ENCODE measurements at regions not wholly inside any gene's neighbourhood (a gene's known extent, or its start where the extent isn't known, plus 50 kb on each side); places are given as distances from the start of the nearest gene placed in this dataset.
"Not testable (repeated sequence)": the region's sequence is repeated elsewhere in the genome, so short reads cannot be mapped to it uniquely, and the experiment has no call there.

DNA sequence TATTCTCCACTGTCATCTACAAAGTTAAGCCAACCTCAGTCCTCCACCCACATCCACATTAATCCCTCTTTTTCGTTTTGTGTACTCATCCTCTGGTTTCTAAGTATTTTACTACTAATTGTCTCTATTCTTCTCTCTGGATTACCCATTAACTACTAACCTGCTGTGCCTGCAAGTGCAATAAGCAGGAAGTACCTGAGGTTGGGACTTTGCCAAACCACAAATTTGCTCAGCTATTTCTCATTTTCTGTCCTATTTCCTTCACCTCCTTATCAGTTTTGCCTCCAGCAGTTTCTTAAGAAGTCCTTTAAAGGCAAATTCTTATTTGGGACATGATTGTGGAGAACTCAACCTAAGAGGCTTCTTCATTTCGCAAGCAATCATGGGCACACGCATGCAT is 1708.9 kb downstream of the SLITRK5 start:
- DNase-seq (no peak), ATAC-seq (ENCODE audit: poor library complexity) (no peak)
- intact Hi-C loops (cut with DNase I), result no loop called here

DNA sequence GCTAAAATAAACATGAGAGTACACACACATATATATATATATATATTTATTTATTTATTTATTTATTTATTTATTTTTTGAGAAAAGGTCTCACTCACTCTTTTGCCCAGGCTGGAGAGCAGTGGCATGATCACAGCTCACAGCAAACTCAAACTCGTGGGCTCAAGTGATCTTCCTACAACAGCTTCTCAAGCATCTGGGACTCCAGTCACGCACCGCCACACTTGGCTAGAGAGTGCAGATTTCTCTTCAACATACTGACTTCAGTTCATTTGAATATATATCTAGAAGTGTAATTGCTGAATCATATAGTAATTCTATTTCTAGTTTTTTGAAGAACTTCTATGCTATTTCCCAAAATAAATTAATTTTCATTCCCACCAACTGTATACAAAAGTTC is 1711.8 kb downstream of the SLITRK5 start:
- ATAC-seq (ENCODE audit: poor library complexity) (no peak), DNase-seq (no peak)
- intact Hi-C loops (cut with DNase I), result no loop called here

GRCh38 chr13:89383891-89384290 is 1712.7 kb downstream of the SLITRK5 start:
- peak; percentile 61 for ATAC-seq (ENCODE audit: poor library complexity)
- intact Hi-C loops (cut with DNase I), result no loop called here
- no peak for DNase-seq

GRCh38 chr13:89393758-89394304 is 1722.7 kb downstream of the SLITRK5 start:
- intact Hi-C loops (cut with DNase I), result no loop called here

GRCh38 chr13:89401264-89401675 is 1730.1 kb downstream of the SLITRK5 start:
- intact Hi-C loops (cut with DNase I), result no loop called here
- DNase-seq (no peak), ATAC-seq (ENCODE audit: poor library complexity) (no peak)

More at GRCh38 chr13:89393758-89394304, 1722.7 kb downstream of the SLITRK5 start:
- DNase-seq (no peak), ATAC-seq (ENCODE audit: poor library complexity) (no peak)

DNA sequence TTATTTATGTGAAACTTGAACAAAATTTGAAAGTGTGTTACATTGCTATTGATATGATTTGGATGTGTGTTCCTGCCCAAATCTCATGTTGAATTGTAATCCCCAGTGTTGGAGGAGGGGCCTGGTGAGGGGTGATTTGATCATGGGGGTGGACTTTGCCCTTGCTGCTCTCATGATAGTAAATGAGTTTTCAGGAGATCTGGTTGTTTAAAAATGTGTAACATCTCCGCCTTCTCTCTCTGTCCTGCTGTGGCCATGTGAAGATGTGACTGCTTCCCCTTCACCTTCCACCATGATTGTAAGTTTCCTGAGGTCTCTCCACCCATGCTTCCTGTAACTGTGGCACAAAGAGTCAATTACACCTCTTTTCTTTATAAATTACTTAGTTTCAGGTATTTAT is 1731.0 kb downstream of the SLITRK5 start:
- no peak for DNase-seq
- ATAC-seq (ENCODE audit: poor library complexity), result no peak
- intact Hi-C loops (cut with DNase I), result no loop called here

DNA sequence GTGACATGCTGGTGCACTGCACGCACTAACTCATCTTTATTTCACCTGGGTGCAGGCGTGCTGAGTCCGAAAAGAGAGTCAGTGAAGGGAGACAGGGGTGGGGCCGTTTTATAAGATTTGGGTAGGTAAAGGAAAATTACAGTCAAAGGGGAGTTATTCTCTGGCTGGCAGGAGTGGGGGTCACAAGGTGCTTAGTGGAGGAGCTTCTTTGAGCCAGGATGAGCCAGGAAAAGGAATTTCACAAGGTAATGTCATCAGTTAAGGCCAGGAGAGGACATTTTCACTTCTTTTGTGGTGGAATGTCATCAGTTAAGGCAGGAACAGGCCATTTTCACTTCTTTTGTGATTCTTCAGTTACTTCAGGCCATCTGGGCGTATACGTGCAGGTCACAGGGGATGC is 1734.9 kb downstream of the SLITRK5 start:
- intact Hi-C loops (cut with DNase I); ATAC-seq (ENCODE audit: poor library complexity); DNase-seq: not testable (repeated sequence)

- intact Hi-C loops (cut with DNase I), result no loop called here
- DNase-seq (no peak), ATAC-seq (ENCODE audit: poor library complexity) (no peak)
Observed at GRCh38 chr13:89407357-89407756, 1736.2 kb downstream of the SLITRK5 start.

- intact Hi-C loops (cut with DNase I), result no loop called here
- ATAC-seq (ENCODE audit: poor library complexity) (no peak), DNase-seq (no peak)
Observed at GRCh38 chr13:89432997-89433396, 1761.8 kb downstream of the SLITRK5 start.

DNA sequence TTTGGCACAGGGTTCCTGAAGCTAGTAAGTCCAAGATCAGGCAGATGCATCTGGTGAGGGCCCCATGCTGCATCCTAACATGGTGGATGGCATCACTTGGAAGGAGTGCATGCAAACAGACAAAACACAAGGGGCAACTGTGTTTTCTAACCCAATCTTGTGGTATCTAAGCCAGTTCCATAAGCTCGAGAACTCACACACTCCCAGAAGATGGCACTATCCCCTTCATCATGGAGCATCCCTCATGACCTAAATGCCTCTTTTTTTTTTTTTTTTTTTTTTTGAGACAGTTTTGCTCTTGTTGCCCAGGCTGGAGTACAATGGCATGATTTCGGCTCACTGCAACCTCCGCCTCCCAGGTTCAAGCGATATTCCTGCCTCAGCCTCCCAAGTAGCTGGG is 1763.5 kb downstream of the SLITRK5 start:
- intact Hi-C loops (cut with DNase I); ATAC-seq (ENCODE audit: poor library complexity); DNase-seq: not testable (repeated sequence)

DNA sequence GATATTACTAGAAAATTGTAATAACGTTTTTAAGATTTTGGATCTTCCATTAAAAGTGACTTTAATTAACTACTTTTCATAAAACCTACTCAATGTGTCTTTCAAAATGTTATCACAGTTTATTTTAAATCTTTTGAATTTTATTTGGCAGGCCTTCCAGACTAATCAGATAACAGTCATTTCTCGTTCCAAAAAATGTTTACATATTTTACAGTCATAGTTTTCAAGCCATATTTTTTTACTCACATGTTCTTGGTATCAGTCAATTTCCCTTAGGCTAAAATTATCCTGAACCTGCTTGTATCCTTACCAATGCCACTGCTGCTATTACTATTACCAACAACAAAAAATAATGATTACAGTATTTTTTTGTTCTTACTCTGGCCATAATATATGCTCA is 1783.5 kb downstream of the SLITRK5 start:
- DNase-seq (no peak), ATAC-seq (ENCODE audit: poor library complexity) (no peak)
- intact Hi-C loops (cut with DNase I), result no loop called here

DNA sequence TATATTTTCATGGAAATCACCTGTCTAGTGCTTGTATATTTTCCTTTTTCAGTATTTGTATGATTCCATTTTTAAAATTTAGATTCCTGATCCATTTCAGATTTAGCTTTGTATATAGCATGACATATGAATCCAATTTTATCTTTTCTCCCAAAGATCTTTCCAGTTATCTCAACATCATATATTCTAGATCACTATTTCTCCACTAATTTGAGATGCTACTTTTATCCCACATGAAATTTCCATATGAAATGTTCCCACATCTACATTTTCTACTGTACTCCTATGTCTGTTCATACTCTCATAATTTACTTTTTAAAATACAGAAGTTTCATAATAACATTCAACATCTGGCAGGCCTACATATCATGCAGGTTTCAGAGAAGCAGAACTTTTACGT is 1784.1 kb downstream of the SLITRK5 start:
- DNase-seq (no peak), ATAC-seq (ENCODE audit: poor library complexity) (no peak)
- intact Hi-C loops (cut with DNase I), result no loop called here

DNA sequence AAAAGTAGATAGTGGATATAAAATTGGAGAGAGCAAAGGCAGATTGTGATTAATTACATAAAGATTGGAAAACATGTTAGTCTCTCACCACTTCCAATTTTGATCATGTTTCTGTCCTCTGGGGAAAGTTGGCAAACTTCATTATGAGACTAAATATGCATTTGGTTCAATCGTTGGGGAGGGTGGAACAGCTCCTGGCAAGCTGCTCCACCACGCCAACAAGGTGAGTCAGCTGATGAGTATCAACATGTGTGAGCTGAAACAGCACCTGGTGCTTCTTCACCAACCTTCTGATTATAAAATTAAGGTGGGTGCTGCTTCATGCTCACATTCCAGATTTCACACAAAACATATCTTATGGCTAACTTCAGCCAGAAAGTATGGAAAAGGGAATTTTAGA is 1784.6 kb downstream of the SLITRK5 start:
- intact Hi-C loops (cut with DNase I), result no loop called here
- no peak for ATAC-seq (ENCODE audit: poor library complexity)

DNA sequence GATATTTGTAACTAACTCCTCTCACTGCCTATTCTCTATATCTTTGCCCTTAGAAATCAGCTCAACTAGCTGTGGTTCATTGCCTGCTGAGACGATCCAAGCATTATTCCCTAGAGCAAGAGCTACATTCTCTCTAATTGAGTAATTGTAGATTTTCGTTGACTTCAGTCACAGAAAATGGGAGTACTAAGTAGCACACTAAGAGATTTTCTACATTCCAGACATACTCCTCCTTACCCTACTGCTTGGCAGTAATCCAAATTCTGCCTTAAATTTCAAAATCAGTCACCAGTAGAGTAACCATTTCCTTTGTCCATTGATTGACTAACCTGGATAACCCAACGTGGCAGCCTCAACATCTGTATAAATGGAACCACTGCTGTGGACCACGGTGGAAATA is 1786.8 kb downstream of the SLITRK5 start:
- ATAC-seq (ENCODE audit: poor library complexity) (no peak), DNase-seq (no peak)
- intact Hi-C loops (cut with DNase I), result no loop called here

More for the DNA sequence above, 1784.6 kb downstream of the SLITRK5 start:
- DNase-seq, result no peak

GRCh38 chr13:89458456-89458855 is 1787.3 kb downstream of the SLITRK5 start:
- ATAC-seq (ENCODE audit: poor library complexity), result no peak
- intact Hi-C loops (cut with DNase I), result no loop called here
- DNase-seq, result no peak

GRCh38 chr13:89460895-89461294 is 1789.7 kb downstream of the SLITRK5 start:
- intact Hi-C loops (cut with DNase I); ATAC-seq (ENCODE audit: poor library complexity); DNase-seq: not testable (repeated sequence)

- intact Hi-C loops (cut with DNase I), result no loop called here
Observed at GRCh38 chr13:89465366-89465765, 1794.2 kb downstream of the SLITRK5 start.

GRCh38 chr13:89468081-89468480 is 1796.9 kb downstream of the SLITRK5 start:
- DNase-seq (no peak), ATAC-seq (ENCODE audit: poor library complexity) (no peak)
- intact Hi-C loops (cut with DNase I), result no loop called here

More at GRCh38 chr13:89465366-89465765, 1794.2 kb downstream of the SLITRK5 start:
- no peak for DNase-seq
- ATAC-seq (ENCODE audit: poor library complexity), result no peak

GRCh38 chr13:89470901-89471300 is 1799.7 kb downstream of the SLITRK5 start:
- intact Hi-C loops (cut with DNase I), result no loop called here
- no peak for ATAC-seq (ENCODE audit: poor library complexity)
- DNase-seq, result no peak

GRCh38 chr13:89474432-89474831 is 1803.3 kb downstream of the SLITRK5 start:
- DNase-seq, result no peak
- ATAC-seq (ENCODE audit: poor library complexity), result no peak
- intact Hi-C loops (cut with DNase I), result no loop called here

- no peak for ATAC-seq (ENCODE audit: poor library complexity)
- intact Hi-C loops (cut with DNase I), result no loop called here
- DNase-seq, result no peak
Observed at GRCh38 chr13:89486065-89486464, 1814.9 kb downstream of the SLITRK5 start.

All from Right ventricle myocardium superior (tissue), 1 donor.